GM18868 (cell line): ENCODE measurements at regions not wholly inside any gene's neighbourhood (a gene's known extent, or its start where the extent isn't known, plus 50 kb on each side); places are given as distances from the start of the nearest gene placed in this dataset.
"Not testable (repeated sequence)": the region's sequence is repeated elsewhere in the genome, so short reads cannot be mapped to it uniquely, and the experiment has no call there.

Experiments
- ATAC-seq: cut with Tn5 transposase; IDR thresholded peaks from one replicate; pipeline ENCODE4 v1.9.1; 2021; ENCODE audit warnings: mild to moderate bottlenecking, moderate library complexity; ENCODE audit not compliant: unreplicated experiment

DNA sequence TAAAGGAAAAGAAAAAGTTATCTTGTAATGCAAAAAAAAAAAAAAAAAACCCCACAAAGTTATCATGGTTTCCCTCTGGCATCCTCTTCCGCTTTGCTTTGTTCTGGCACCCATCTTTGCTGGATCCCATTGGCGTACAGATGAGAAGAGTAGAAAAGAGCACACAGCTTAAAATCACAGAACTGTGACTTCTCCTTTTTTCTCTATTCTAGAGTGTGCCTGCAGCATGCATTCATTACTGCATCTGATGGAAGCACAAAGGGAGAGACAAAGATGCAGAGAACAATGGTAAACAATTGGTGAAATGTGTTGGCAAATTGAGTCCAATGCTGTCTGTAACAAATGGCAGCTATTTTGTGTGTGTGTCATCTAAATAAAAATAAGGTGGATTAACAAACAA is 440.8 kb upstream of the PIK3R1 start:
- no peak for ATAC-seq

DNA sequence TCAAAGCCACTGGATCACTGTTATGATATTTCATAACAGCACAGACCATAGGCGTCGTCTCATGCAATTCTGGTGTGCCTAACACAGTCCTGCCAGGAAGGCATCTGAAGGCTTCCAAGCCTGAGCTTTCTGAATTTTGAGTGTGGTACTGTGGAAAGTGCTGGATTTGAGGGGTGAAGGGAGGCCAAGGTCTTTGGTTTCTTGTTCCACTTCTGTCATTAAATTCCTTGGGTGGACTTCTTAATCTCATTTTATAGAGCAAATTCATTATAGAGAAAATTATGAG is 441.3 kb upstream of the PIK3R1 start:
- no peak for ATAC-seq

DNA sequence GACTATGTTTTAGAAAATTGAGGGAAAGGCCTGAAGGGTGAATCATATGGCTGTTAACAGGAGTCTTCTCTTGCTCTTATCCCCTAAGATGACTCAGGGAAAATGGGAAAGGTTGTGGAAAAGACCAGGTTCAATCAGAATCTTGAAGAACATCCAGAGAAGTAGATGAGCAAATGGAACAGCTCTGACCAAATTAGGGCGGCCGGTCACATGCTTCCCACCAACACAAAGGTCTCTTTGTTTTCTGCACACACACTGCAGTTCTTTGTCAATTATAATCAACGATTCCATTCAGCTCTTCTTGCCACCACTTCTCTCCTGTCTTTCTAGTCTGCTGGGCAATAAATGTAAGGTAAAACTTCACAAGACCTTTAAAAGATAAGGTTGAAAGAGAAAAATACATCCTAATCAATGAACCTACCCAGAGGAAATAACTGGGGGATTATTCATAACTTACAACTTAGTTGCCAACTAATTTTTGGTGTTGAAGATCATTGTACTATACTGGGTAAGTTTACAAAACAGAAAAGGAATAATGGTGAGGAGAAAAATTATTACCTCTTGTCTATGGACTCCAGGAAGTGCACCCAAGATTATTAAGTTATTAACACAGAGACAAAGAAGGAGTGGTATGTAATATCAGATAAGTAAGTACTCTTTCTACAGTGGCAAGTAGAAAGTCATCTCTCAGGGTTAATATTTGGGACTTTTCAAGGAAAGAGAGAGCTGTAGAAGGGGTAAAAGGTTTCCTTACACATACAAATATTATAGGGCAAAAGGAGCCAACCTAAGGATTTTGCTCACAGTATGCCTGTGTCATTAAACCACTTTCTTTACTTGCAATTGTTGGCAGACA is 441.9 kb upstream of the PIK3R1 start:
- no peak for ATAC-seq

DNA sequence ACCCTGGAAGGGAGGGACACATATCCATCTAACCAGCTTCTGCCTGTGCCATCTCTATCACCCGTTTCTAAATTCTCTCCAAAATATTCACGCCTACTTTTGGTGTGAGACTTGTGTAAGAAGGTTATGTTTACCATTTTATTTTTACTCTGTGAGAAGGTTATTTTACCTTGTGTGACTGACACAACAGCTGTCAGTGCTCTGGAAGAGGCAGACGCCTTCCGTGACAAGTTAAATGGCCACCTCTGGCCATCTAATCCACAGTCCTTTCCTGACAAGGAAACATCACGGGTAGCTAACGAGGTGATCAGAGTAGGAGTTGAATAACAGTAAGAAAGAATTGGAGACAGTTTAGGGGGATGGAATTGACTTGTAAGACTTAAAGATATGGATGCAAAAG is 443.8 kb upstream of the PIK3R1 start:
- ATAC-seq, result no peak

DNA sequence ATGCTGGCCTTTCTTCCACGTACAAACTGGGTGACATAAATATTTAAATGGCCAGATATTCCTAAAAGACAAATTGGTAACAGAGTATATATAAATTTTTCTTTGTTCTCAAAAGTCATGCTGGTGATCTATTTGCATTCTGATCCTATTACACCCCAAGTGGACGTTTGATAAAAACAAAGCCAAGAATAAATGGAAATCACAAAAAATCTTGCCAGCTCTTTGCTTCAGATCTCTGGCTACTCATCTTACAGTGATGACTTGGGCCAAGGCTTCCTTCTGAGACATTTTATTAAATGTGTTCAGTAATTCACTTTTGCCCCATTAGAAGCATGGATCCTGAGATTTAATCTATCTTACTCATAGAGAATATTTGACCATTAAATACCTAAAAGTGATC is 444.3 kb upstream of the PIK3R1 start:
- no peak for ATAC-seq

DNA sequence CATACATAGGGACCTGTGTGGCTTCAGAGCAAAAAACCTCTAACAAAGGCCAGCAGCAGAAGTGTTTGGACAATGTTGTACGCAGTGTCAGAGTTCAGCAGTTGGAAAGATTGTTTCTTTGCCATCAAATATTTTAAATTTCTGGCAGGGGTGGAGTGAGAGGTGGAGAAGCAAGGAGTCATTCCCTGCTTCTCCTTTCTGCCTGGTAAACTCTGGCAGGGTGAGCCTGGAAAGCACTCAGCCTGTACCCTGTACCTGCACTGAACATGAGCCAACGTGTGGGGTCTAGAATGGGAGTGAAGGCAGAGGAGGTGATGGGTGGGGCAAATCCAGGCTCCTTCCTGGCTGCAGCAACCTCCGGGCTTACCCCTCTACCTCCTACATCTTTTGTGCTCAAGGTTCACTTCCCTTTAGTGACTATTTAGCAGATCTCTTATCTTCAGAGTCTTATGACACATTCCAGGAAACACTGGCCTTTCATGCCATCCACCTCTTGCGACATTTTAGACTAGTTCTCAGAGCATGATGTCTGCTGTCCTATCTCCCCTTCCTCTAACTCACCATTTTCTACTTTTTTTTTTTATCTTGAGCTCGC is 445.0 kb upstream of the PIK3R1 start:
- ATAC-seq, result peak; percentile 63

DNA sequence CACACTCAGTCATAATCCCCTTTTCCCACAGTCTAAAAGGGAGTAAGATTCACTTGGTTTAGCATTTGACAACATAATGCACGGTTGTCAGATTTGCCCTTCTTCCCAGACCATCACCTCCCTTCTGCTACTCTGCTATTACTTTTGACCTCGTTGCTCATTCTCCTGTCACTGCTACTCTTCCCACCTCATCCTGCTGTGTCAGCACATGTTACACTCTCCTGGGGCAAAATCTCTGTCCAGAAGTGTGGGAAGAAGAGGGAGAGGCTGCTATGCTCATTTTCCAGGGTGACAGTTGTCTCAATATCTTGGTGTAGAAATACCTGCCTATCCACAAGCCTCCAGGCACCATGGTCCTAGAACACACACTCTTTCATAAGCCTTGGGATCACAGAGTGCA is 449.9 kb upstream of the PIK3R1 start:
- ATAC-seq, result no peak

DNA sequence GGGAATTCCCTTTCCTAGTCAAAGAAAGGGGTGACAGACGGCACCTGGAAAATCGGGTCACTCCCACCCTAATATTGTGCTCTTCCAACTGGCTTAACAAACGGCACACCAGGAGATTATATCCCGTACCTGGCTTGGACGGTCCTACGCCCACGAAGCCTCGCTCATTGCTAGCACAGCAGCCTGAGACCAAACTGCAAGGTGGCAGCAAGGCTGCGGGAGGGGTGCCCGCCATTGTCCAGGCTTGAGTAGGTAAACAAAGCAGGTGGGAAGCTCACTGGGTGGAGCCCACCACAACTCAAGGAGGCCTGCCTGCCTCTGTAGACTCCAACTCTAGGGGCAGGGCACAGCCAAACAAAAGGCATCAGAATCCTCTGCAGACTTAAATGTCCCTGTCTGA is 457.8 kb upstream of the PIK3R1 start:
- not testable (repeated sequence) for ATAC-seq

DNA sequence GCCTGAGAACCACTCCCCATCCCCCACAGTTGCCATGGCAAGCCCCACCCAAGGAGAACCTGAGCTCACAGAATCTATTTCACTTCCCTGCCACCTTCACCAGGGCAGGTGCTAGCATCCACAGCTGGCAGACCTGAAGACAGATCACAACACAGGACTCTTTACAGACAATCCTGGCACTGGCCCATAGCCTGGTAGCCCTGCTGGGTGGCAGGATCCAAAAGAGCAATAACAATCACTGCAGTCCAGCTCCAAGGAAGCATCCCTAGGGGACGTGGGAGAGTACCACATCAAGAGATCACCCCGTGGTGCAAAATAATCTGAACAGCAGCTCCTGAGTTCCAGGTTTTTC is 463.2 kb upstream of the PIK3R1 start:
- ATAC-seq, result no peak

DNA sequence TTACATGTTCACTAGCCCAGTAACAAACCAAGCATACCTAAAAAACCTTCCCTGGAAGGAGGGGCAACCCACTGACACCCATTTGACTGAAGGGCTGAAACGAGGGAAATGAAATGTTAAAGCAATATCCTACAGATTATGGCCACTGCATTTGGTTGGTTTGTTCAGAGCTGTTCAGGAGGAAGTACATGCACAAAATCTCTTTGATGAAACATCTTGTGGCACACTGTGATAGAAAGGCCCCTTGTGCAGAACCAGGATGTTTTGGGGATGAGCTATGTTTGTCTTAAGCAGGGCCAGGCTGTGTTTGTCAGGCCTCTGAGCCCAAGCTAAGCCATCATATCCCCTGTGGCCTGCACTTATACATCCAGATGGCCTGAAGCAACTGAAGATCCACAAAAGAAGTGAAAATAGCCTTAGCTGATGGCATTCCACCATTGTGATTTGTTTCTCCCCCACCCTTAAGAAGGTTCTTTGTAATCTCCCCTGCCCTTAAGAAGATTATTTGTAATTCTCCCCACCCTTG is 467.3 kb upstream of the PIK3R1 start:
- no peak for ATAC-seq

DNA sequence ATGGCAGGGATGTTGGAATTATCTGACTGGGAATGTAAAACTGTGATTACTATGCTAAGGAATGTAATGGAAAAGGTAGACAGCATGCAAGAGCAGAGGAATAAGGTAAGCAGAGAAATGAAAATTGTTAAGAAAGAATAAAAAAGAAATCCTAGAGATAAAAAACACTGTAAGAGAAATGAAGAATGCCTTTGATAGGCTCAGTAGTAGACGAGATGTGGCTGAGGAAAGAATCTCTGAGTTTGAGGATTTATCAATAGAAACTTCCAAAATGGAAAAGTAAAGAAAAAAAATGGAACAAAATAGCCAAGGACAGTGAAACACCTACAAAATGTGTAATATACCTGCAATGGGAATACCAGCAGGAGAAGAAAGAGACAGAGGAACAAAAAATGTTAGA is 468.5 kb upstream of the PIK3R1 start:
- no peak for ATAC-seq

DNA sequence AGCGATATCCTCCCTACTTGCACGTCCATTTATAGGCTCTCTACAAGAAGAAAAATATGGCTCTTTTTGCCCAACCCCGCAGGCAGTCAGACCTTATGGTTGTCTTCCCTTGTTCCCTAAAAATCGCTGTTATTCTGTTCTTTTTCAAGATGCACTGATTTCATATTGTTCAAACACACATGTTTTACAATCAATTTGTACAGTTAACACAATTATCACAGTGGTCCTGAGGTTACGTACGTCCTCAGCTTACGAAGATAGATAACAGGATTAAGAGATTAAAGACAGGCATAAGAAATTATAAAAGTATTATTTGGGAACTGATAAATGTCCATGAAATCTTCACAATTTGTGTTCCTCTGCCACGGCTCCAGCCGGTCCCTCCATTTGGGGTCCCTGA is 468.9 kb upstream of the PIK3R1 start:
- not testable (repeated sequence) for ATAC-seq

DNA sequence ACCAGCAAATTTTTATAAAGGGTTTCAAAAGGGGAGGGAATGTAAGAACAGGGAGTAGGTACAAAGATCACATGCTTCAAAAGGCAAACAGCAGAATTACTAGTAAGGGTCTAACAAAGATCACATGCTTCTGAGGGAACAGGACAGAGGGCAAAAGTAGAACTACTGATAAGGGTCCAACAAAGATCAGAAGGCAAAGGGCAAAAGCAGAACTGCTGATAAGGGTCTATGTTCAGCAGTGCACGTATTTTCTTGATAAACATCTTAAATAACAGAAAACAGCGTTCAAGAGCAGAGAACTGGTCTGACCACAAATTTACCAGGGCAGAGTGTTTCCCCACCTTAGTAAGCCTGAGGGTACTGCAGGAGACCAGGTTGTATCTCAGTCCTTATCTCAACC is 469.5 kb upstream of the PIK3R1 start:
- ATAC-seq, result no peak

DNA sequence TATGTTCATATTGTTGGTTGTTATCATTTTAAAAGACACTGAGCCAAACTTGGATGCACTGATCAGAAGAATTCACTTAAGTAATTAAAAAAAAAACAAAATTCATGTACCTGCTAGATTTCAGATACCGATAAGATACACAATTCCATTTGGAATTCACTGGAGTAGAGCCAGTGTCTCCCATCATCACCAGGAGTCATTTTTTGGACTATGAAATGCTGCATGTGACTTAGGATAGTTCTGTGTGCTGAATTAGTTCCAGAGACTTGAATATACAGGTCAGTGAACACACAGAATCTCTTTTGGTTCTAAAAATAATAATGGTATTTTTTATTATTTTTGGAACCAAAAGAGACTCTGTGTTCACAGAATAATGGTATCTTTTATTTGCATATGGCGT is 482.6 kb upstream of the PIK3R1 start:
- ATAC-seq, result no peak

DNA sequence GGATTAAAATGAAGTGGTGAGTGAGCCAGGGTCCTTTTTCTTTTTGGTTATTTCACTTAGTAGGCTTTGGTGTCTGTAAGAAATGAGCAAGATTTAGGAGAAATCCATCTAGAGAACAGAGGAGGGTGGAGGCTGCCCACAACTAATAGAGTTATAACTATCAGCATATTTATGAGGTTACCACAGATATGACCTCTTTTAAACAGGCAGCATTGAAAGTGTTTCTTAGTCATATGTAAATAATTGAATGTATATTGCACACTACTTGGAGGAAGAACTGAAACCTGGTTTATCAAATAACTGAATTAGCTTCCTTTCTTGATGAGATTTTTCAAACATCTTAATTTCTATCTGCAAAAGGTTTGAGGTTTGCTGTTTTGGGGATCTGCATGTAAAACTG is 483.1 kb upstream of the PIK3R1 start:
- no peak for ATAC-seq

DNA sequence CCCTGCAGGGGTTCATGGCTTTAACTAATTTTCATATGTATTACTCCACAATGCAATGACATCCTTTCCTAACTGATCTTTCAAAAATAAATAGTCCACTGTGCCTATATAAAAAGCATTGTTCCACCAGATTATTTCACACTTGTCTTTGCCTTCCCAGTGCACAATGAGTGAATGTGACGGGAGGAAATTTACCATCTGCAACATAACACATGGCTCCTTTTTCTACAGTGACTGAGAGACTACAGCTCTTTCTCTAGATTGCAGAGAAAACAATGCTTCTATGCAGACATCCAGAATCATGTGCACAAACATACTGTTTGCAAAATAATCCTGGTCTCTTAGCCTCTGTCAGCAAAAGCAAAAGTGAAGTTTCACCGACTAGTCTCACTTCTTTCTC is 483.7 kb upstream of the PIK3R1 start:
- ATAC-seq, result no peak

DNA sequence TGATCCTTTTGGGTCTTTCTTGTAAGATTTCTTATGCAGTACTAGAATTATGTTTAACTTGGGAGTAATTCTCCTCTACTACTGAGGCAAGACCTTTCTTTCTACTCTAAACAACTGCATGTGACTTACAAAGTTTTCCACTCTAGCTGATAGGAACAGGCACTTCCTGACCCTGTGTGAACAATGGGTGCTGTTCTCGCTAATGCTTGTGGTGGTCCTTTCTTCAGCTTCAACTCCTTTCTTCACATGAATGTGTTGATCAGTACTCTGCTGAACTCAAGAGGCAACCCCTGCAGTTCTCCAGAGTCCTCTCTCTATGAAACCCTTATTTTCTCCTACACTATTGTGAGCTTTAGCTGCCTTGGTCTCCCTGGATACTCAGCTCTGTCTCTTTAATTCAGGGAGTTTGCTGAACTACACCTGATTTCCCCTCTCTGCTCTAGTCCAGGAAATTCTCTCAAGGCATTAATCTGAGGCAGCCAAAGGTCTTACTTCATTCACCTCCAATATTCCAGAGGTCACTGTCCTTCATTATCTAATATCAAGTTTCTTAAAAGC is 484.6 kb upstream of the PIK3R1 start:
- no peak for ATAC-seq

DNA sequence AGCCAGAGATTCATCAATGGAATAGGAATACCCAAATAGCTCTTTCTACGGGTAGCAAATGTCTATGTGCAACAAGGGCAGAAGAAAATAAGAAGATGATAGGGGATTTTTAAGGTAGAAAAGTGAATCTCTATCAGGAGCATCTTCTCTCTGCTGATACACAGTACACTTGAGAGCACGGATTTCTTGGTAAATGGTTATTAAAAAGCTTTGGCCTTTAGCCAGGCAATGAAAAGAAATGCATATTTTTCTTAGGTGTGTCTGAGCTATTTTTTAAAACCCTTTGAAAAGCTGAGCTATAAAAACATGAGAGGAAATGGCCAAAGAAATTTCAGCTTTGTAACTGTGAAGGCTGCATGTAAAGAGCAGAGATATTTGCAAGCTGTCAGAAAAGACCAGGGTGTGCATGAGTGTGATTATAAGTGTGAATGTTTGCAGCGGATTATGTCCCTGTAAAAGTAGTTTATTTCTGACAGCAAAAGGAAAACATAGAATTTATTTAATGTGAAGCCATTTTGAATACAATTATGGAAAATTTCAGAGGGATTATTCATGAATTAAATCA is 487.1 kb upstream of the PIK3R1 start:
- ATAC-seq, result no peak

DNA sequence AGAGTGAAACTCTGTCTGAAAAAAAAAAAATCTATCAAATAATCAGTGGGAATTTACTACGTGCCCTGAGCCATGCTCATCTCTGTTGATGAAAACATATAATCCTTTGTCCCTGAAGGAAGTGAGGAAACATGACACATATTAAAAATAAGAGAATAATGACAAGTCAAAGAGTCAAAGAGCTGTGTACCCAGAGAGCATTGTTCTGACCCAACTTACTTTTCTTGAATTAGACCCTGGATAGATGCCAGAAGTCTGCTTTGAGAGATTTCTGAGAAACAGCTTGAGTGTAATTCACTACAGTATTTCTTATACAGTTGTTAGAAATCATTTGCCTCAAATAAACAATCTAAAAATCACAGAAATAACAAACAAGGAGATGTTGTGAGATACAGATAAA is 490.0 kb upstream of the PIK3R1 start:
- ATAC-seq, result no peak

DNA sequence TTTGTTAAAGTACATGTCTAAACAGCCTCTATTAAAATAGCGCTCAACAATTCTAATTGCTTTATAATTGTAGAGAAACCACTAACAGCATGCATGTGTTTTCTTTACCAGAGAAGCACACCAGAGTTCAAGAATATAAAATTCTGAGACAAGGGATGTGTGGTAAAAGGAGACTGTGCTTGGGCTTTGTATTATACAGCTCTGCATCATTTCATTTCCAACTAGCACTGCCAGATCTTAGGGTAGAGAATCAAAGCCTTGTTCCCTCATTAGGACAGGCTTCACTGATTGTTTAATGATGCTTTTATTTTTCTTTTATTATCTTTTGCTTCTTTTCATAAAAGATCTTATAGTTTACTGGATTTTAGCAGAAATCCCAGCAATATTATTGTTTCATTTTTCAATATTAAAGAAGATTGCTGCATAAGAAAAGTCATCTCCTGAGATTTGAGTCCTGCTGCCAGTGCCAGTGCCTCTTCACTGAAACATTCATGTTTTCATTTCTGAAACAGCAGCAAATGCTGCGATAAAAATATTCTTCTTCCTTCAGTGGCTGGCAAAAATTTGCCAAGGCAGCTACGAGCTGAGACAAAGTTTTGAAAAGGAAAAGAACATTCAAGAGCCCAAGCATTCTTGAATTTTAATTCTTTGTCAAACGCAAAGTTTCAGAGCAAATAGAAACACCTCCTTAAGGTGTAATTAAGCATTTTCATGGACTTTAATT is 491.0 kb upstream of the PIK3R1 start:
- no peak for ATAC-seq

DNA sequence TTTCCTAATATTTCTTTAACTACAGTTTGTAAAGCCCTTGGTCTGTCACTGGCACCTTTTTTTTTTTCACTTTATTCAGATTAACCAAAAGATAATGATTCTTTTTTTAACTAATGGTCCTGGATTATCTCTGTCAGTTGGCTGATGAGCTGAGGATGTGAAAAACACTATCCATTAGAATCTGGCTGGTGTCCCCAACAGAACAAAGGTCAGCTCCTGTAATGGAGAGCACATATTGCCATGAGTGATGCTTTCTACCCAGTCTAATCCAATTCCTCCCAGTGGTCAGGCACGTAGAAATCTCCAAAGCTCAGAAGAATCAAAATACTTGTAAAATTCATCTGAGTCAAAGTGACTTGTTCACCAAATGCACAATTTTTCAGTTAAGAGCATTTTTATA is 491.7 kb upstream of the PIK3R1 start:
- ATAC-seq, result no peak

DNA sequence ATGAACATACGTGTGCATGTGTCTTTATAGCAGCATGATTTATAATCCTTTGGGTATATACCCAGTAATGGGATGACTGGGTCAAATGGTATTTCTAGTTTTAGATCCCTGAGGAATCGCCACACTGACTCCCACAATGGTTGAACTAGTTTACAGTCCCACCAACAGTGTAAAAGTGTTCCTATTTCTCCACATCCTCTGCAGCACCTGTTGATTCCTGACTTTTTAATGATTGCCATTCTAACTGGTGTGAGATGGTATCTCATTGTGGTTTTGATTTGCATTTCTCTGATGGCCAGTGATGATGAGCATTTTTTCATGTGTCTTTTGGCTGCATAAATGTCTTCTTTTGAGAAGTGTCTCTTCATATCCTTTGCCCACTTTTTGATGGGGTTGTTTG is 493.0 kb upstream of the PIK3R1 start:
- ATAC-seq, result not testable (repeated sequence)
